ENCODE measurements at regions not wholly inside any gene's neighbourhood (a gene's known extent, or its start where the extent isn't known, plus 50 kb on each side); places are given as distances from the start of the nearest gene placed in this dataset.

DNA sequence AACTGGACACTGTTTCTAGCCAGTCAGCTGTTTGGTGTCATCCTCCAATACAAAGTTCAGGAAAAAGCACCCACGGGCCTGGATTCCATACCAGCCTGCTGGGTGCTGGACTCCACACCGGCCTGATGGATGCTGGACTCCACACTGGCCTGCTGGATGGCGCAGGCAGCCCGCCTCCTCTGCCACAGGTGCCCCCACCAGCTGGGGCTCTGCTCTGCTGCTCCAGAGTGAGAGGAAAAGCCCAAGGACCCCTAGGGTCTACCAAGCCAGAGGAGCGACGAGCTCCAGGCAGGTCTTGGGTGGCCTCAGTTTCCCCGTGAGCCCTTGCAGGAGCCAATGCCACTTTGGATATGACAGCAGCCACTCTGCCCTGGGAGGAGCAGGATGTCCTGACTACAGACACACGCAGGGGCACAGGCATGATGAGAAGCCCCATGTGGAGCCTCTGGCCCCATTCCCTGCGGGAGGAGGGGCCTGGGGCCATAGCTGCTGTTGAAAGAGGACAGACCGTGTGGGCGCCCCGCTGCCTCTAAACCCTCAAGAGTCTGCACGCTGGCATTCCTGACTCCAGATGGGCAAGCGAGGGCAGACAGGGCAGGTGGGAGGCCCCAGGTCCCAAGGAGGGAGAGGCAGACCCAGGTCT, 141.6 kb downstream of the OLFM1 start:
- no peak overlapping the region for H3K4me3 ChIP-seq
- in situ Hi-C loops (cut with MboI; ENCODE audit: low sequenced_read_pairs in 4 of 4) (no loop called here), intact Hi-C loops (cut with DNase I; ENCODE audit: low total_unique reads) (no loop called here)
- DNase-seq (no peak), ATAC-seq (no peak)
- H3K36me3 ChIP-seq, result no peaks in the 10 kb centered on the region
- H3K27me3 ChIP-seq, result peaks cover 0 to 27% (median 10%) of the 10 kb centered on the region in 3 donors
- no peak overlapping the region for H3K27ac ChIP-seq
- TF ChIP-seq, protein P1, sequence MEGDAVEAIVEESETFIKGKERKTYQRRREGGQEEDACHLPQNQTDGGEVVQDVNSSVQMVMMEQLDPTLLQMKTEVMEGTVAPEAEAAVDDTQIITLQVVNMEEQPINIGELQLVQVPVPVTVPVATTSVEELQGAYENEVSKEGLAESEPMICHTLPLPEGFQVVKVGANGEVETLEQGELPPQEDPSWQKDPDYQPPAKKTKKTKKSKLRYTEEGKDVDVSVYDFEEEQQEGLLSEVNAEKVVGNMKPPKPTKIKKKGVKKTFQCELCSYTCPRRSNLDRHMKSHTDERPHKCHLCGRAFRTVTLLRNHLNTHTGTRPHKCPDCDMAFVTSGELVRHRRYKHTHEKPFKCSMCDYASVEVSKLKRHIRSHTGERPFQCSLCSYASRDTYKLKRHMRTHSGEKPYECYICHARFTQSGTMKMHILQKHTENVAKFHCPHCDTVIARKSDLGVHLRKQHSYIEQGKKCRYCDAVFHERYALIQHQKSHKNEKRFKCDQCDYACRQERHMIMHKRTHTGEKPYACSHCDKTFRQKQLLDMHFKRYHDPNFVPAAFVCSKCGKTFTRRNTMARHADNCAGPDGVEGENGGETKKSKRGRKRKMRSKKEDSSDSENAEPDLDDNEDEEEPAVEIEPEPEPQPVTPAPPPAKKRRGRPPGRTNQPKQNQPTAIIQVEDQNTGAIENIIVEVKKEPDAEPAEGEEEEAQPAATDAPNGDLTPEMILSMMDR (IDR thresholded peaks at IDR 0.05 in 4 of 5, conservative IDR thresholded peaks at IDR 0.05 in 1 of 5), result no peak
- no peak for TF ChIP-seq POLR2A (IDR thresholded peaks at IDR 0.05)
- H3K4me1 ChIP-seq, result no peaks in the 10 kb centered on the region
- H3K9me3 ChIP-seq, result no peaks in the 10 kb centered on the region

DNA sequence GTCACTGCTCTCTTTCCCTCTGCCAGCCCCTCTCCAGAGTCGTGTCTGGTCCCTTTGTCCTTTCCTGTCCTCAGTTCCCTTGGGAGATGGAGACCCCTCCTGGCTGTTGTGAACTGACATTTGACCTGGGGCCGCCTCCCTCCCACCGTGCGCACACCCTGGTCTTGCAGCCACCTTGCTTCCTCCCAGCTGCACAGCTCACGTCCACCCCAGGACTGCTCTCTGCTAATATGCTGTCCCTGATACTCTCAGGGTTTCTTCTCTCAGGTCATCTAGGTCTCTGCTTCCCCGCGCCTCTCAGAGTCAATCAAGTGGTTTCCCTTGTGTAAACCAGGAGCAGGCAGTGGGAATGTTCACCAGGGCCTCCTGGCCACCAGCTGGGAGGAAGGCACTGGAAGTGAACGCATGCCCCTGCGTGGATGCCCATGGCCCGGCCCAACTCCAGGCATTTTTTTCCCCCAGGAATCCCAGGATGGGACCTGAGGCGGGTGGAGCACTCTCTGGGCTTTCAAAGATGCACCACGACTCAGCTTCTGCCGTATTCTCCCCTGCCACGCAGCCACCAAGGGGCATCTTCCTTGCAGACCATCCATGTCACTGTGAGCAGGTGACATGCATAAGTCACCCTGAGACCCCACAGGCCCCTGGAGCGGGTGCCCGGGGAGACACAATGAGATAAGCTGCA, 142.4 kb downstream of the OLFM1 start:
- TF ChIP-seq, protein P1 (IDR thresholded peaks at IDR 0.05 in 4 of 5, conservative IDR thresholded peaks at IDR 0.05 in 1 of 5), result no peak
- no peak for TF ChIP-seq POLR2A (IDR thresholded peaks at IDR 0.05)
- peaks cover 0 to 3% (median 0%) of the 10 kb centered on the region in 3 donors for H3K9me3 ChIP-seq
- H3K27me3 ChIP-seq, result peaks cover 0 to 27% (median 15%) of the 10 kb centered on the region in 3 donors
- in situ Hi-C loops (cut with MboI; ENCODE audit: low sequenced_read_pairs in 4 of 4) (no loop called here), intact Hi-C loops (cut with DNase I; ENCODE audit: low total_unique reads) (no loop called here)
- H3K36me3 ChIP-seq, result no peaks in the 10 kb centered on the region
- no peaks in the 10 kb centered on the region for H3K4me1 ChIP-seq
- no peak overlapping the region for H3K27ac ChIP-seq
- DNase-seq (no peak), ATAC-seq (no peak)
- H3K4me3 ChIP-seq, result no peak overlapping the region

DNA sequence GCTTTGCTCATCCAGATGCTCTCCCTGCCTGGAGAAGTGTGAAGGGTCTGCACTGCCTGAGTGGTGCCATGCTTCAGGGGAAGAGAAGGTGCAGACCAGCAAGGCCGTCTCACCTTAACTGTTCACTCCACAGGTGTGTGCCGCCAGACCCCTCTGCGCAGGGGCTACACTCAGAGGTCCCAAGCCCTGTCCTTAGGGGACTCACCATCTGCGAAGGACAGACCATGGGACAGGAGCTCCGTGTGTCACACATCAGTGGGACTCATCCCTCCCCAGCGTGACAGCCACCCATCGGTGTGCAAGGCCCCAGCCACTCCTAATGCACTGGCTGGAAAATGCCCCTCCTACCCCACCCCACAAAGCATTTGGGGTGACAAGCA, 142.9 kb downstream of the OLFM1 start:
- H3K27me3 ChIP-seq, result peaks cover 0 to 27% (median 15%) of the 10 kb centered on the region in 3 donors
- H3K4me3 ChIP-seq, result no peak overlapping the region
- ATAC-seq (no peak), DNase-seq (no peak)
- no peaks in the 10 kb centered on the region for H3K4me1 ChIP-seq
- no peak overlapping the region for H3K27ac ChIP-seq
- in situ Hi-C loops (cut with MboI; ENCODE audit: low sequenced_read_pairs in 4 of 4), result no loop called here
- intact Hi-C loops (cut with DNase I; ENCODE audit: low total_unique reads), result no loop called here
- H3K36me3 ChIP-seq, result no peaks in the 10 kb centered on the region
- TF ChIP-seq, protein P1 (IDR thresholded peaks at IDR 0.05 in 4 of 5, conservative IDR thresholded peaks at IDR 0.05 in 1 of 5), result no peak
- TF ChIP-seq POLR2A (IDR thresholded peaks at IDR 0.05), result no peak
- peaks cover 0 to 3% (median 0%) of the 10 kb centered on the region in 3 donors for H3K9me3 ChIP-seq

DNA sequence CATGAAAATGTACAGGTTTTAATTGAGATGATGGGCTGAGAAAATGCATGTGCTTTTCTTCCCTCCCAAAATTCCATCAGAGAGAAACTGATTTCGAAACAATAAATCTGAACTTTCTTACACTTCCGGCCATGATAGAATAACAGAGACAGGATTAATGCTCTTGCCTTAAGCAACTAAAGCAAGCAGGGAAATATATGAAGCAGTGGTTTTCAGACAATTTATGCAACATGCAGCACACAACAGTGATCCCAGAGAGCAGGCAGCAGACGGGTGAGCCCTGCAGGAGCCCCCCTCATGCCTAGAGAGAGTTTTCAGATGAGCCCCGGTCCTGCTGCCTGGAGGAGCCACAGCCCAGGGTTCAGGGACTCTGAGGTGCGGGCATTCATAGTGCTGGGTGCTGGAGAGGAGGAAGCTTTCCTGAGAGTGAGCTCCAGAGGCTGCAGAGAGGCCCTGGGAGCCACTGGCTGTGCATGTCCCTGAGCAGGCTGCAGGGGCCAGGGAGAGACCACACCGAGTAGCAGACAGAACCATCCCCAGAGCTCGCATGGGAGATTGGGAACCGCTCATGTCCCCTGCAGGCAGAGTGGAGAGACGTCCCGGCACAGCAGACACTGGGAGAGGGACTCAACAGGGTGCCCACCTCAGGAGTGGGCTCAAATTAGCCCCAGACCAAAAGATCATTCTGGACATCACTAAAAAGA, 143.5 kb downstream of the OLFM1 start:
- H3K4me1 ChIP-seq, result no peaks in the 10 kb centered on the region
- no peak overlapping the region for H3K27ac ChIP-seq
- DNase-seq (no peak), ATAC-seq (no peak)
- H3K36me3 ChIP-seq, result no peaks in the 10 kb centered on the region
- no peak overlapping the region for H3K4me3 ChIP-seq
- TF ChIP-seq, protein P1 (IDR thresholded peaks at IDR 0.05 in 4 of 5, conservative IDR thresholded peaks at IDR 0.05 in 1 of 5), result no peak
- no peak for TF ChIP-seq POLR2A (IDR thresholded peaks at IDR 0.05)
- H3K9me3 ChIP-seq, result peaks cover 0 to 3% (median 0%) of the 10 kb centered on the region in 3 donors
- in situ Hi-C loops (cut with MboI; ENCODE audit: low sequenced_read_pairs in 4 of 4) (no loop called here), intact Hi-C loops (cut with DNase I; ENCODE audit: low total_unique reads) (no loop called here)
- H3K27me3 ChIP-seq, result peaks cover 0 to 27% (median 15%) of the 10 kb centered on the region in 3 donors

Data from gastrocnemius medialis (tissue), 4 donors.